Naive thymus-derived CD4-positive, alpha-beta T cell (primary cell): ENCODE measurements at regions not wholly inside any gene's neighbourhood (a gene's known extent, or its start where the extent isn't known, plus 50 kb on each side); places are given as distances from the start of the nearest gene placed in this dataset.

Experiments
- ATAC-seq: fragments of 150-1000 bp; cut with Tn5 transposase; 2 replicates; pipeline ENCODE4 v1.10.0; 2021; ENCODE audit warnings: mild to moderate bottlenecking, moderate library complexity
- CTCF ChIA-PET: fragments of 350-600 bp; sonication (Branson Sonifier 250); formaldehyde crosslinking; loops from one replicate; lab custom pipeline; 2021; ENCODE audit warnings: antibody characterized with exemption; lab: Charles Lee
- POLR2A ChIA-PET: fragments of 350-600 bp; sonication (Branson Sonifier 250); formaldehyde crosslinking; loops from one replicate; lab custom pipeline; 2021; ENCODE audit warnings: antibody characterized with exemption, inconsistent platforms; lab: Charles Lee
- DNase-seq, 9 donors: peaks; one replicate each; pipeline versions ENCODE4 v3.0.0 to v3.0.0-alpha.2; 2020 to 2022; ENCODE audit warnings: mixed read lengths in 1 of 9
- H3K27ac ChIP-seq: one replicate; pipeline ENCODE4 v1.7.0; 2013; ENCODE audit warnings: mild to moderate bottlenecking, low read depth, low read length, moderate library complexity
- H3K27me3 ChIP-seq, 2 donors: one replicate each; pipeline ENCODE4 v1.7.0; 2013; ENCODE audit warnings: low read length in 2 of 2, mild to moderate bottlenecking in 2 of 2, moderate library complexity in 2 of 2; ENCODE audit not compliant: control insufficient read depth in 2 of 2, insufficient read depth in 2 of 2
- H3K36me3 ChIP-seq, 3 experiments: 1 replicate in 2 of 3; 2 replicates in 1 of 3; pipeline ENCODE4 v1.7.0; 2013; ENCODE audit warnings: low read length in 3 of 3, mild to moderate bottlenecking in 3 of 3, moderate library complexity in 1 of 3; ENCODE audit not compliant: insufficient read depth in 3 of 3, control insufficient read depth in 2 of 3
- H3K4me1 ChIP-seq, 2 donors: one replicate each; pipeline ENCODE4 v1.7.0; 2013; ENCODE audit warnings: low read length in 2 of 2, mild to moderate bottlenecking in 2 of 2, moderate library complexity in 1 of 2; ENCODE audit not compliant: control insufficient read depth in 2 of 2, insufficient read depth in 2 of 2
- H3K4me3 ChIP-seq: 2 replicates; pipeline ENCODE4 v1.7.0; 2013; ENCODE audit warnings: mild to moderate bottlenecking, low read length
- H3K9me3 ChIP-seq, 3 experiments: 1 replicate in 2 of 3; 2 replicates in 1 of 3; pipeline ENCODE4 v1.7.0; 2013; ENCODE audit warnings: low read length in 3 of 3; ENCODE audit not compliant: control insufficient read depth in 2 of 3
- H3K27ac Mint-ChIP-seq, 9 donors: one replicate each; pipeline ENCODE4 v1.8.0; 2020 to 2022; ENCODE audit warnings: mixed read lengths in 9 of 9, mild to moderate bottlenecking in 8 of 9, moderate library complexity in 5 of 9, inconsistent platforms in 2 of 9
- H3K27me3 Mint-ChIP-seq, 5 donors: one replicate each; pipeline ENCODE4 v1.8.0; 2021 to 2022; ENCODE audit warnings: mixed read lengths in 5 of 5, mild to moderate bottlenecking in 1 of 5
- H3K36me3 Mint-ChIP-seq, 5 donors: one replicate each; pipeline ENCODE4 v1.8.0; 2020 to 2022; ENCODE audit warnings: mixed read lengths in 5 of 5, mild to moderate bottlenecking in 3 of 5, inconsistent platforms in 1 of 5
- H3K4me1 Mint-ChIP-seq, 7 donors: one replicate each; pipeline ENCODE4 v1.8.0; 2020 to 2022; ENCODE audit warnings: mixed read lengths in 7 of 7, mild to moderate bottlenecking in 3 of 7, inconsistent platforms in 1 of 7
- H3K4me3 Mint-ChIP-seq, 10 donors: one replicate each; pipeline ENCODE4 v1.8.0; 2020 to 2022; ENCODE audit warnings: mild to moderate bottlenecking in 10 of 10, mixed read lengths in 10 of 10, moderate library complexity in 6 of 10, inconsistent platforms in 2 of 10
- H3K9me3 Mint-ChIP-seq, 11 donors: one replicate each; pipeline ENCODE4 v1.8.0; 2020 to 2022; ENCODE audit warnings: mixed read lengths in 11 of 11, mild to moderate bottlenecking in 4 of 11, inconsistent platforms in 1 of 11, moderate library complexity in 1 of 11
- intact Hi-C, 2 donors: fragments of 100-400 bp; cut with micrococcal nuclease; formaldehyde crosslinking; loops; one replicate each; pipeline ENCODE4 v1.15.1; 2023

- ATAC-seq (no peak), DNase-seq (no peak)
- CTCF ChIA-PET, result no interaction called here
- Mint-ChIP-seq H3K27me3 (no peaks in the 10 kb centered on the region), H3K27ac (no peak overlapping the region), H3K36me3 (no peaks in the 10 kb centered on the region), H3K9me3 (peaks cover 0 to 4% (median 0%) of the 10 kb centered on the region in 11 donors), H3K4me3 (no peak overlapping the region), H3K4me1 (no peaks in the 10 kb centered on the region)
- H3K36me3 ChIP-seq, result no peaks in the 10 kb centered on the region
- no peak overlapping the region for H3K4me3 ChIP-seq
- no peaks in the 10 kb centered on the region for H3K9me3 ChIP-seq
- POLR2A ChIA-PET, result no interaction called here
- intact Hi-C loops, result no loop called here
- H3K27me3 ChIP-seq, result no peaks in the 10 kb centered on the region
- H3K27ac ChIP-seq, result no peak overlapping the region
- H3K4me1 ChIP-seq, result no peaks in the 10 kb centered on the region
Measured at GRCh38 chr4:181077341-181077740, 1165.9 kb upstream of the TENM3 start.

- H3K9me3 ChIP-seq, result no peaks in the 10 kb centered on the region
- Mint-ChIP-seq H3K27ac (no peak overlapping the region), H3K36me3 (no peaks in the 10 kb centered on the region), H3K27me3 (no peaks in the 10 kb centered on the region), H3K4me3 (no peak overlapping the region), H3K9me3 (peaks cover 0 to 2% (median 0%) of the 10 kb centered on the region in 11 donors), H3K4me1 (no peaks in the 10 kb centered on the region)
- no peak overlapping the region for H3K27ac ChIP-seq
- intact Hi-C loops, result no loop called here
- no peaks in the 10 kb centered on the region for H3K4me1 ChIP-seq
- no peak for DNase-seq
- ChIA-PET CTCF (no interaction called here), POLR2A (no interaction called here)
- ATAC-seq, result no peak
- no peaks in the 10 kb centered on the region for H3K27me3 ChIP-seq
- no peak overlapping the region for H3K4me3 ChIP-seq
- H3K36me3 ChIP-seq, result no peaks in the 10 kb centered on the region
Measured at GRCh38 chr4:181078196-181078595, 1165.0 kb upstream of the TENM3 start.

DNA sequence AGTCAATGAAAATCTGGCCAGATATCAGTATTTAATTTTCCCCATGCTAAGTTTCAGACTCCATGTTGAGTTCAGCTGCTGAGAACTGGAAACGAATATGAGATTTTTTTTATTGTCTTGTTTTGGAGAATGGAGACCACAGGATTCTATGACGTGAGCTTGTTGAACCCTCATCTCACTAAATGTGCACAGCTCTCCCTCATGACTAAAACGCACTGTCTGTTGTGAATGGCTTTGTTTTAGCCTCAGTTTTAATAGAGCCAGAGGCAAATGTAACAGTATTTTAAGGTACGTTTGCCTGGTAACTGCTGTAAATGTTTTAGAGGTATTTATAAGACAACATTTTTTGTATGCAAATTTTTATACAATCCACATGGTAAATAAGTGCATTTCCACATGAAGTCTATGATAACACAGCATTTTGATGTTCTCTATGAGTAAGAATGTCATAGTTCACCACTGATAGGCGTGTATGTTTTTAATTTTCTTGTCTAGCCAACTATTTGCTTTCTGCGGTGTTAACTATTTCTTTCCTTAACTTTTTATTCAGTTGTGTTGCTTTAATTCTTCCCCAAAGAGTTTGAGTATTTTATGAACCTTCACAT, 1159.3 kb upstream of the TENM3 start:
- H3K4me1 ChIP-seq, result no peaks in the 10 kb centered on the region
- H3K27me3 ChIP-seq, result no peaks in the 10 kb centered on the region
- H3K27ac ChIP-seq, result no peak overlapping the region
- intact Hi-C loops, result no loop called here
- CTCF ChIA-PET, result no interaction called here
- Mint-ChIP-seq H3K9me3 (peaks cover 0 to 6% (median 0%) of the 10 kb centered on the region in 11 donors), H3K4me3 (no peak overlapping the region), H3K4me1 (no peaks in the 10 kb centered on the region), H3K36me3 (no peaks in the 10 kb centered on the region), H3K27ac (no peak overlapping the region), H3K27me3 (no peaks in the 10 kb centered on the region)
- H3K9me3 ChIP-seq, result no peaks in the 10 kb centered on the region
- DNase-seq (no peak), ATAC-seq (no peak)
- no peaks in the 10 kb centered on the region for H3K36me3 ChIP-seq
- POLR2A ChIA-PET, result no interaction called here
- no peak overlapping the region for H3K4me3 ChIP-seq

GRCh38 chr4:181085557-181085956, 1157.6 kb upstream of the TENM3 start:
- peaks cover 0 to 12% (median 2%) of the 10 kb centered on the region in 11 donors for H3K9me3 Mint-ChIP-seq
- no peaks in the 10 kb centered on the region for H3K9me3 ChIP-seq
- H3K27me3 Mint-ChIP-seq, result no peaks in the 10 kb centered on the region
- no peaks in the 10 kb centered on the region for H3K27me3 ChIP-seq
- no peak overlapping the region for H3K27ac ChIP-seq
- H3K36me3 ChIP-seq, result no peaks in the 10 kb centered on the region
- no peaks in the 10 kb centered on the region for H3K4me1 Mint-ChIP-seq
- no peak overlapping the region for H3K27ac Mint-ChIP-seq
- CTCF ChIA-PET, result no interaction called here
- intact Hi-C loops, result no loop called here
- POLR2A ChIA-PET, result no interaction called here
- ATAC-seq (no peak), DNase-seq (no peak)
- H3K36me3 Mint-ChIP-seq, result no peaks in the 10 kb centered on the region
- H3K4me3 Mint-ChIP-seq, result no peak overlapping the region
- no peak overlapping the region for H3K4me3 ChIP-seq
- H3K4me1 ChIP-seq, result no peaks in the 10 kb centered on the region

- Mint-ChIP-seq H3K27me3 (no peaks in the 10 kb centered on the region), H3K9me3 (peaks cover 0 to 8% (median 0%) of the 10 kb centered on the region in 11 donors), H3K4me1 (no peaks in the 10 kb centered on the region), H3K4me3 (no peak overlapping the region), H3K27ac (no peak overlapping the region), H3K36me3 (no peaks in the 10 kb centered on the region)
- ChIA-PET CTCF (no interaction called here), POLR2A (no interaction called here)
- intact Hi-C loops, result no loop called here
- Histone ChIP-seq H3K27me3 (no peaks in the 10 kb centered on the region), H3K36me3 (no peaks in the 10 kb centered on the region), H3K4me3 (no peak overlapping the region), H3K4me1 (no peaks in the 10 kb centered on the region), H3K27ac (no peak overlapping the region), H3K9me3 (no peaks in the 10 kb centered on the region)
- ATAC-seq (no peak), DNase-seq (no peak)
Measured at GRCh38 chr4:181105487-181105886, 1137.7 kb upstream of the TENM3 start.

- Mint-ChIP-seq H3K36me3 (no peaks in the 10 kb centered on the region), H3K4me3 (no peak overlapping the region), H3K9me3 (peaks cover 0 to 8% (median 2%) of the 10 kb centered on the region in 11 donors), H3K27me3 (no peaks in the 10 kb centered on the region), H3K27ac (no peak overlapping the region), H3K4me1 (no peaks in the 10 kb centered on the region)
- Histone ChIP-seq H3K9me3 (no peaks in the 10 kb centered on the region), H3K27me3 (no peaks in the 10 kb centered on the region), H3K36me3 (no peaks in the 10 kb centered on the region), H3K27ac (no peak overlapping the region), H3K4me3 (no peak overlapping the region), H3K4me1 (no peaks in the 10 kb centered on the region)
- CTCF ChIA-PET, result no interaction called here
- DNase-seq, result no peak
- intact Hi-C loops, result no loop called here
- POLR2A ChIA-PET, result no interaction called here
- ATAC-seq, result no peak
Measured at GRCh38 chr4:181106398-181106797, 1136.8 kb upstream of the TENM3 start.

GRCh38 chr4:181108237-181108636, 1135.0 kb upstream of the TENM3 start:
- Histone ChIP-seq H3K27me3 (no peaks in the 10 kb centered on the region), H3K9me3 (no peaks in the 10 kb centered on the region), H3K4me1 (no peaks in the 10 kb centered on the region), H3K4me3 (no peak overlapping the region), H3K27ac (no peak overlapping the region), H3K36me3 (no peaks in the 10 kb centered on the region)
- Mint-ChIP-seq H3K27me3 (no peaks in the 10 kb centered on the region), H3K4me3 (no peak overlapping the region), H3K36me3 (no peaks in the 10 kb centered on the region), H3K9me3 (peaks cover 0 to 8% (median 3%) of the 10 kb centered on the region in 11 donors), H3K4me1 (no peaks in the 10 kb centered on the region), H3K27ac (no peak overlapping the region)
- CTCF ChIA-PET, result no interaction called here
- ATAC-seq (no peak), DNase-seq (no peak)
- POLR2A ChIA-PET, result no interaction called here
- intact Hi-C loops, result no loop called here
